GM19043 (cell line): ENCODE measurements at regions not wholly inside any gene's neighbourhood (a gene's known extent, or its start where the extent isn't known, plus 50 kb on each side); places are given as distances from the start of the nearest gene placed in this dataset.
"Not testable (repeated sequence)": the region's sequence is repeated elsewhere in the genome, so short reads cannot be mapped to it uniquely, and the experiment has no call there.

ENCODE experiments used
- ATAC-seq: cut with Tn5 transposase; IDR thresholded peaks from one replicate; pipeline ENCODE4 v1.9.1; 2021; ENCODE audit warnings: low read depth; ENCODE audit not compliant: unreplicated experiment

DNA sequence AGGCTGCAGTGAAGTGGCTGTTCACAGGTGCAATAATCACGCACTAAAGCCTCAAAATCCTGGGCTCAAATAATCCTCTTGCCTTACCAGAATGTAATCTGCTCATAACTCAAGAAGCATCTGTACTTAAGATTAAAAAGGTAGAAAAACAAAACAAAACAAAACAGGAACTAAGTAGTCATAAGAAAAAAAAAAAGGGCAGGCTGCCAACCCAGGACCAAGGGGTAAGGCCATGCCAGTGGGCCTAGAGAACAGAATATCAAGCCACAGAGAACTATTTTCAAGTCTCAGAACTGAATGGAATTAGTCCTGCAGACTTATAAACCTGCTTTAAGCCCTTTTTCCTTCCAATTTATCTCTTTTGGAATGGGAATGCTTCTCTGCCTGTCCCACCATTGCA lies 64.8 kb upstream of the TBC1D3K start:
- ATAC-seq, result no peak

DNA sequence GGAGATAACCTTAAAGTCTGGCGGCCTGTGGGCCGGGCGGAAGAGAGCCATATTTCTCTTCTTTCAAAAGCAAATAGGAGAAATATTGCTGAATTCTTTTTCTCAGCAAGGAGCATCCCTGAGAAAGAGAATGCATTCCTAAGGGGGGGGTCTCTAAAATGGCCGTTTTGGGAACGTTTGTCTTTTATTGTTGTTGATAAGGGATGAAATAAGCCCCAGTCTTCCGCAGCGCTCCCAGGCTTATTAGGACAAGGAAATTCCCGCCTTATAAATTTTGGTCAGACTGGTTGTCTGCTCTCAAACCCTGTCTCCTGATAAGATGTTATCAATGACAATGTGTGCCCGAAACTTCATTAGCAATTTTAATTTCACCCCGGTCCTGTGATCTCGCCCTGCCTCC lies 65.8 kb upstream of the TBC1D3K start:
- not testable (repeated sequence) for ATAC-seq

DNA sequence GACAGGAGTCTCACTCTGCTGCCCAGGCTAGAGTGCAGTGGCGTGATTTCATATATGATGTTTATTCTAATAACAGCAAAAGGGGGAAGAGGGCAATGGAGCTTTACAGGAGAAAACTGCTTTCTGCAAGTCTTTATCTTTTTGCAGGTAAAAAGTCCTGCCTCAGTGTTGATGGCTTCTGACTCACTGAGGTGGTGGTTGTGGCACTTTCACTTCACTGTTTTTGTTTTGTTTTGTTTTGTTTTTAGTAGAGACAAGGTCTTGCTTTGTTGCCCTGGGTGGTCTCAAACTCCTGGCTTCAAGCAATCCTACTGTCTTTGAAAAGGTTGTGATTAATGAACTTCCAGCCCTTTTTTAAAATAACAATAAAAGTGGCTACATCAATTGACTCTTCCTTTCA lies 68.0 kb upstream of the TBC1D3K start:
- ATAC-seq, result no peak

DNA sequence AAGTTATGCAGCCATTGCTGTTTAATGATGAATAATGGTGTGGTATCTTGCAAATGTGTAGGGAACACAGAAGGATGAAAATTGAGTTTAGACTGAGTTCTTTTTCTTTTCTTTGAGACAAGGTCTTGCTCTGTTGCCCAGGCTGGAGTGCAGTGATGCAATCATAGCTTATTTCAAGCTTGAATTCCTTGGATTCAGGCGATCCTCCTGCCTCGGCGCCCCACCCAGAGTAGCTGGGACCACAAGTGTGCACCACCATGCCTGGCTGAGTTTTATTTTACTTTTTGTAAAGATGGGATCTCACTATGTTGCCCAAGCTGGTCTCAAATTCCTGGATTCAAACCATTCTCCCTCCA lies 74.6 kb upstream of the TBC1D3K start:
- ATAC-seq, result no peak

DNA sequence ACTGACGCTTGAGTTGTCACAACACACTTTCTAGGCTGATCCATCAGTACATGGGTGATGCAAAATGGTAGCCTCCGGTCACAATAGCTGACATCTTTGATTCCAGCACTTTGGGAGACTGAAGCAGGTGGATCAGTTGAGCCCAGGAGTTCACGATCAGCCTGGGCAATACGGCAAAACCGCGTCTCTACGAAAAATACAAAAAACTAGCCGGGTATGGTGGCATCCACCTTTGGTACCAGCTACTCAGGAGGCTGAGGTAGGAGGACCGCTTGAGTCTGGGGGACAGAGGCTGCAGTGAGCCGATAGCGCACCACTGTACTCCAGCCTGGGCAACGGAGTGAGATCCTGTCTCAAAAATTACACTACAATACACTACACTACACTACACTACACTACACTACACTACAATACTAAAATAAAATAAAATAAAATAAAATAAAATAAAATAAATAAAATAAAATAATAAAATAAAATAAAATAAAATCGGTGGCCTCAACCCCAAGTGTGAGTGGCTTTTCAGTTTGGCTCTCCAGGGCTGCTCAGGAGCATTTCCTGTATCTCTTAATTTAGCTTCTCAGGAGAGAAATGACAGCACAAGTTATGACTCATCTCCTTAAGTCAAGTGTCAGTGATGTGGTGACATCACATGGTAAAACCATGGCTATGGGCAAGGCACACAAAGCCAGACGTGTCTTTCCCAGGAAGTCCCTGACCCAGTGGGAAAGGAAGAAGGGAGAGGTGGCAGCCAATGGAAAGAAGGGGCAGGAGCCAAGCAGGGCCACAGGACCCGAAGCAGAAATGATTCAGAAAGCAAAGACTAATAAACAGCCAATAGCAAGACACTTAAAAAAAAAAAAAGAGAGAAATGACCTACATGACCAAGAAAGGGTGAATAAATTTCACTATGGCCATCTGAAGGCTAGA lies 75.3 kb upstream of the TBC1D3K start:
- no peak for ATAC-seq

DNA sequence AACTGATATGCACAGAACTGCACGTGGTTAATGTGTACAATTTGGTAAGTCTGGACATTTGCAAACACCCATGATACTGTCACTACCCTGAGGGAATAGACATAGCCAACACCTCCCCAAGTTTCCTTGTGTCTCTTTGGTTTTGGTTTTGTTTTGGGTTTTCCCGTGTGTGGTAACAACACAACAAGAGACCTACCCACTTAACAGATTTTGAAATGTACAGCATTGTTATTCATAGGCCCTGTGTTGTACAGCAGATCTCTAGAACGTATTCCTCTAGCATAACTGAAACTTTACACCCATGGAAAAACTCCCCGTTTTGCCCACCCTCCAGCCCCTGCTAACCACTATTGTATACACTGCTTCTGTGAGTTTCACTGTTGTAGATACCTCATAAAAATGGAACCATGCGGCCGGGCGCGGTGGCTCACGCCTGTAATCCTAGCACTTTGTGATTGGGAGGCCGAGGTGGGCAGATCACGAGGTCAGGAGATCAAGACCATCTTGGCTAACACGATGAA lies 76.3 kb upstream of the TBC1D3K start:
- no peak for ATAC-seq

DNA sequence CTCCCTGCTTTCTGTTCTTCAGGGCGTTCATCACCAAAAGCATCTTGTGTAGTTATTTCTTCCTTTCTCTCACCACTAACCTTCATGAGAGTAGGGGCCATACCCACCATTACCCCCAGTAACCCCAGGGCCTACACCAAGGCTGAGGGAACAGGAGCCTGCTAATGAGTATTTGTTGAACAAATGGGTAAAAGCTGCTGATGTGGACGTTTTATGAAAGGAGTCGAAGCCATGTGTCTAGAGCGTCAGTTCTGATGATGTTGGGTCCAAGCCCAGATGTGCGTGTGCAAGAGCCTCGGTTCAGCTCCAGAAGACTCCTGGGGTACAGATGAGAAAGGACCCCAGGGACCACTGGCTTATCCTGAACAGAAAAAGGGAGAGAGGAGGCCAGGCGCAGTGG lies 77.1 kb upstream of the TBC1D3K start:
- no peak for ATAC-seq

DNA sequence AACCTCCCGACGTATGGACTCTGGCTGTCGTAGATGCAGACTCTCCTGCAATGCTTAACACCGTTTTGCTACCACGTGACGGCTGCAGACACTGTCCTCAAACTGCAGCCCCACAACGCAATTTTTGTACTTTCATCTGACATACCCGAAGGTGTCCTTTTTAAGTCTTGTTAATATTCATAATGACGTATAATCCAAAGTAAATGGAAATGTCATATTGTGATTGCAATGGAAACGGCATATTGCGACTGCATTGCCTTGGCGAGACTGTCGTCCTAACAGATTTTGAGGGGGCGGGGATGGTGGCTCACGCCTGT lies 79.3 kb upstream of the TBC1D3K start:
- no peak for ATAC-seq

DNA sequence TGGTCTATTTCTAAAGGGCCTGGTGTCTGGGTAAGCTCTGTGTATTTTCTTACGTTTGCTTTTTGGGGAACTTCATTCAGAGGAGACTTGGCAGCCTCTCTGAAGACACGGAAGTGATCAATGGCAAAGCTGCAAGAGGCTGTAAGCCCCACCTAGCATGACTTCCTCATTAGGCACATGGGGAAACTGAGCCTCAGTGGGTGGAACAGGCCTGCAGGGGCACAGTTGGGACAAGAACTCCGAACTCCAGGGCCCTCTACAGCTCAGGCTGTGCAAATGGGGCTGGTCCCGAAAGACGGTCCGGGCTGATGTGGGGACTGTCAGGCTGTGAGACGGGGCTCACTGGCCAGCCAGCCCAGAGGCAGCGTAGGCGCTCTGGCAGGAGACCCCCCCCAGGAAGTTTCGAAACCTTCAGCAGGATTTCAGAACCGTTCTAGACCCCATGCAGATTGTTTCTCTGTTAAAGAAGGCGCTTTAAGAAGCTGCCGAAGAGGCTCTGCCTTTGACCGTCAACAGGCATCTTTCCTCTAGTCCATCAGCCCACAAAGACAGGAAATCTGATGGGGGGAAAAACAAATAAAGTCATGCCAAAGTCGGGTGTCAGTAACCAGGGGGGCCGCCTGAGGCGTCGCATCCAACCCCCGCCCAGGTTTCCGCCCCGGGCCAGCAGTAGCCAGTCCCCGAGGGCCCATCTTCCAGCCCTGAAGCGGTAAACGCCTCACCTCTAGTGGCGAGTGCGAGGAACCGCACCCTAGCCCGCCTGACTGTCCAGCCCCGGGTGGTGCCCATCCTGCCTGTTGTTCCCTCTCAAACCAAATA lies 79.8 kb upstream of the TBC1D3K start:
- peak; percentile 70 for ATAC-seq

DNA sequence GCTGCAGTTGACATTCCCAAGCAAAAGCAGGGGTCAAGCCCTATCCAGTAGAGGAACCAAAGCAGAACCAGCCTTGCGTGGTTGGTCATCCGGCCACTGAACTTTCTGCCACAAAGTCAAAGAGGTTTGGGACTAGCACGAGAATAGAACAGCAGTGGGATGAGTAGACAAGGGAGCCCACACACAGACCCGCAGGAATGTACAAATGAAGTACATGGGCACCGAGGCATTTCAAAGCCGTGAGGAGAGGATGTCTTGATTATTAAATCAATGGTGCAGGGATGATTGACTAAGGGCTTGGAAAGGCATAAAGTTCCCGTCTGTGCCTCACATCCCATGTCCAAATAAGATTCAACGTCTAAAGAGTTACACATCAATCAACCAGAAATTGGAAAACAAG lies 81.8 kb upstream of the TBC1D3K start:
- no peak for ATAC-seq

DNA sequence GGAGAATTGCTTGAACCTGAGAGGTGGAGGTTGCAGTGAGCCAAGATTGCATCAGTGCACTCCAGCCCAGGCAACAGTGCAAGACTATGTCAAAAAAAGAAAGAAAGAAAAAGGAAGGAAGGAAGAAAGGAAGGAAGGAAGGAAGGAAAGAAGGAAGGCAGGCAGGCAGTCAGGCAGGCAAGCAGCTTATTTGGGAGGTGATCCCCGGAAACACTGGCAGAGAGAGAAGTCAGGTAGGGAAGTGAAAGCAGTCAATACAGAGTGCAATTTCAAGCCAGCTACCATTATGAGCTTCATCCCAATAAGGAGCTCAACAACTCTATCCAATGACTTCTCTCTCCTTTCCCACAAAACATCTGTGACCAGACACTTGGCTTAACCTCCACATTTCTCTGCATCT lies 83.0 kb upstream of the TBC1D3K start:
- ATAC-seq, result no peak

DNA sequence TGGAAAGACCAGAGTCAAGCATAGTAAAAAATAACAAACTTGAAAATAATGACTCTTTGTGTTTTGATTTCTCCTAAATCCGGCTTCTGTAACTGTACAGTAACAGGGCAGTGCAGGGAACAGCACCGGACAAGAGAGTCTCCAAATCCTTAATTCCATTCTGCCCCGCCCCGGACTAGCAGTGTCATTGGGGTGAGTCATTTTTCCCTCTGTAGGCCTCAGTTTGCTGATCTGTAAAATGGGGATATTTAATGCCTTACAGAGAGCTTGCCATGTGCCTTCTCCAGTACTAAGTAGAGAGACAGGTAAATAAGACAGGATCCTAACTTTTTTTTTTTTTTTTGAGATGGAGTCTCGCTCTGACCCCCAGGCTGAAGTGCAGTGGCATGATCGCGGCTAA lies 83.6 kb upstream of the TBC1D3K start:
- ATAC-seq, result no peak

DNA sequence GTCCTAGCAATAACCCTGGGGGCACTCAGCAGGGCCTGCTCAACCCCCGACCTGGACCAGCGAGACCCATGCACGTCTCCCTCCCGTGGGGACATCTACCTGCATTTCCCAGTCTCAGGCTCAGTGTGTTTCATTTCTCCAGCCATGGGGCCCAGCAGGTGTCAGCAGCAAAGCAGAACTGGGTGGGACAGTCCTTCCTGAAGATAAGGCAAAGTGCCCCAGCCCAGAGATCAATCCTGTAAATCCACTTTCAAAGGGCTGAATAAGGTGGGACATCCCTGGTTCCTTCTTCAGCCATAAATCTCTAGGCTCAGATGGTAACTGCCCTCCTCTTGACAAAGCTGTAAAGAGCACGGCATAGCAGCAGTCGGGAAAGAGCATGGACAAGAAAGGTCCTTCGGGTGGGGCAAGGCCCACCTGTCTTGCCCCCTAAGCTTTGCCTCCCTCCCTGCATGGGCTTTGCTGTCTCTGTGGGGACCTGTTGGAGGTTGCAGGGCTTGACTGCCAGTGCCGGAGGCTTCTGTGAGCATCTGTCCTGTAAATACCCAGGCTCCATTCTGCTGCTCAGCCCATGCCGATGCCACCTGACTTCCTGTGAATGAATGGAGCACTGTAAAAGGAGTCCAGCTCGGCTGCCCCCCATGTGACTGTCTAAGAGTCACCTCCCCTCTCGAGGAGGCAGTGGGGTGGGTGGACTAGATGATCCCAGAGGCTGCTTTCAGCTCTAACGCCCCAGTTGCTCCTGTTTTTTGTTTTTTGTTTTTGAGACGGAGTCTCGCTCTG lies 84.8 kb upstream of the TBC1D3K start:
- ATAC-seq, result no peak

DNA sequence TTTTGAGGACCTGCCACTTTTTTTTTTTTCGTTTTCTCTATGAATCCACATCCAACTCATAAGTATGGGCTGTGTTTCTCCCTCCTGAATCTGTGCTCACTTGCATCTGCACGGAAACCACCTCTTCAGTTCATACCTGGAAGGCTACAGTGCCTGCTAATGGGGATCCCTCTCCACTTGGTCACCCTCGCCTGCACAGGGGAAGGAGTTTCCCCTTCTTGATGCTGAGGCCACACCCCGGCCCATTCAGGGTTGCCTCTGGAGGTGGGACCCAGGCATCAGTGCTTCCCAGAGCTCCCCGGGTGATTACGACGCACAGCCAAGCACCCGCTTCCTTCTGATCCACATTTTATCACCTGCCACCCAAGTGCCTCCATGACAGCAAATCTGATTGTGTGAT lies 85.9 kb upstream of the TBC1D3K start:
- no peak for ATAC-seq

DNA sequence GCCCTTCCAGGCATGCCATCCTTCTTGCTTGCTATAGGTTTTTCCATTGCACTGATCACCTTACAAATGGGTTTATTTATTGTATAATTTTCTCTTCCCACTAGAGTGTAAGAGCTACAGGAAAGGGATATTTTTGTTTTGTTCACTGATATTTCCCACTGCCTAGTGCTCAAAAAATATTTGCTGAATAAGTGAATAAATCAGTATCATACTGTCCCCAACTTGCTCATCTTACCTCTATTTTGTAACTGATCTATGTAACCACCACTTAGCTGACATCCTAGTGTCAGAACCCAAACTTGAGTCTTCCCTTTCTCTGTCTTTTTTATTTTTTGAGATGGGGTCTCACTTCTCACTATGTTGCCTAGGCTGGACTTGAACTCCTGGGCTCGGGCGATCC lies 87.6 kb upstream of the TBC1D3K start:
- ATAC-seq, result no peak

DNA sequence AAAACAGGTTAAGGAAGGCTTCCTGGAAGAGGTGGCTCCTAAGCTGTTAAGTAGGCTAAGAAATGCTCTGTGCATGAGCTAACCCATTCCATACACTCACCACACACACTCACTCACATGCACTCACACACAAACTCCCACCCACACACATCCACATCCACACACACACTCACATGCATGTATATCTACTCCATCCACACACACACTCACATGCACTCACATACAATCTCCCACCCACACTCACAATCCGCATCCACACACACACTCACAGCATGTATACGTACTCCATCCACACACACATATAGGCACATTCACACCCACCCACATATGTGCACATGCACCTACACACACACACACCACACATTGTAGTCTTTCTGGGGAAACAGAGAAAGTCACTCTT lies 89.3 kb upstream of the HNF1B start:
- ATAC-seq, result no peak

DNA sequence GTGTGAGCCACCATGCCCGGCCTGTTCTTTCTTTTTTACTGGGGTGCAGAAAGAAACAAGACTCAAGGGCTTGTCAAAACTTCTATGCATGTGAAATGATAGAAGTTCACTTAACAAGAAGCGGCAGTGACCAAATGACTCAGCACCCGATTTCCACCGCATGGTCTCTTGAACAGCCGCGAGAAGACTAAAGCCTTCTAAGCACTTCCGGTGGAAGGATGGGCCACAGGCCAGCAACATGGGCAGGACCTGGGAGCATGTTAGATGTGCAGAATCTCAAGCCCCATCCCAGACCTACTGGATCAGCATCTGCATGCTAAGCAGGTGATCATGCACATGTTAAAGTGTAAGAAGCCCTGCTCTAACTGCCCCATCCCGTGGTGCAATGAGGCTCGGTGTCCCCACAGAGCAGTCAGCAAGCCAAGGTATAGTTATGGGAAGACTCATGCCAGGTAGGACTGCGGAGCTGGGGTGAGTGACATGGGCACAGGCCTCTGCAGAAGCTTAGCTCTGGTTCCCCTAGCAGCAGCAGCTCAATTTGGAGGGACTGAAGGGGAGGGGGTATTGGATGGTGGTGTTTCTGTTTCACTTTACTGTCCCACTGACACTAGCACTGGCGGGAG lies 88.5 kb upstream of the HNF1B start:
- no peak for ATAC-seq

DNA sequence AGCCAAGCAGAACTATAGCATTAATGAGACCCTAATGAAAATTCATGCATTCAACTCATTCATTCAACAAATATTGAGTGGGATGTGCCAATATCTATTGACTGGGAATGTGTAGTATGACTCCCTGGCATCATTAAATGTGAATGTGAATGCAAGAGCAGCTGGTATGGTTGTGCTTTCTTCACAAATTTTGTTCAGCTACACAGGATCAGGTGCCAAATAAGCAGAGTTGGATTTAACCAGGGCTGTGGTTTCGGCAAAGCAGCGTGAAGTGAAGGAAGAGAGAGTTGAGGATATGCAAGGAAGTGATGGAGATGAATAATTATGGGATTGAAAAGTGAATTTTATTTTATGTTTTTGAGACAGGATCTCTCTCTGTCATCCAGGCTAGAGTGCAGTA lies 87.1 kb upstream of the HNF1B start:
- no peak for ATAC-seq

DNA sequence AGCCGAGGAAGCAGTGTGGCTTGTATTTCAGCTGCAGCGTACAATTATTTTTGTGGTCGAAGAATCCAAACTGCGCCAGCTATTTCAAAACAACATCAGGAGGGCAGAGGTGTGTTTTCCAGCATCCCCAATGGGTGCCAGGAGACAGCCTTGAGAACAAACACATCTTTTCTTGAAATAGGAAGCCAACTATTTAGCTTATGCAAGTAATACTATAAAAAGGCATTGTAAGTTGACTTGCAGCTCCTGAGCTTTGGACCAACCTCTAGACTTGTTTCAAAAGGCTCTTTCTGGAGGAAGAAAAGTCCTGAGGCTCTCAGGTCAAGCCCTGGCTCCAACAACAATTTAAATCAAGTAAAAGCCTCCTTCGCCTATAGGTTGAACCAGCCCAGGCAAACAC lies 86.6 kb upstream of the HNF1B start:
- ATAC-seq, result no peak

DNA sequence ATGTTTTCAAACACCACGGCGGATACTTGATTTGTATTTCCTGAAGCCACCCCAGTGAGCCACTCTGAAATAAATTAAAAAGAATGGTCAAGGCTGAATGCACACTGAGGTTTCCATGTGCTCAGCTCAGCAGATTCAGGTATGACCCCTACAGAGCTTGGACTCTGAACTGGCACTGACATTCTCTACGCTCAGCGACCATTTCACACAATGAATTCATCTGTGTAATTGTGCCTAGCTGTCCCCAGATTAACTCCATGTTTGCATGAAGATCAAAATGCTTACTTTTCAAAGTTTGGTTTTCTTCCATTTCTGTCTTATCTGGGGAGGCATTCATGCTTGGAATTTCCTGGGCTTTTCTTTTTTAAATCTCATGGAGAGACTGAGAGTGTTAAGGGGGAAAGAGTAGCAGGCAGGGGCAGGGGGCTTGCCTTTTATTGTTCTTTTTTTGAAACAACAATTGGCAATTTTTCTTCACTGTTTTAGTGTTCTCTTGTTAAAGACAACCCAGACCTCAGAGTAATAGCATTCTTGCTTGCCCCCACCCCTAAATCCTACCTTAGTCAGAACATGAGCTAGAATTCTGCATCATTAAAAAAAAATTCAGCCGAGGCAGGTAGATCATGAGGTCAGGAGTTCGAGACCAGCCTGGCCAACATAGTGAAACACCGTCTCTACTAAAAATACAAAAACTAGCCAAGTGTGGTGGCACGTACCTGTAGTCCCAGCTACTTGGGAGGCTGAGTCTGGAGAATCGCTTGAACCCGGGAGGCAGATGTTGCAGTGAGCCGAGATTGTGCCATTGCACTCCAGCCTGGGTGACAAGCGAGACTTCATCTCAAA lies 85.5 kb upstream of the HNF1B start:
- ATAC-seq, result peak; percentile 31
